ENCODE measurements at regions not wholly inside any gene's neighbourhood (a gene's known extent, or its start where the extent isn't known, plus 50 kb on each side); places are given as distances from the start of the nearest gene placed in this dataset.
"Not testable (repeated sequence)": the region's sequence is repeated elsewhere in the genome, so short reads cannot be mapped to it uniquely, and the experiment has no call there.

- Mint-ChIP-seq H3K4me1 (no peaks in the 10 kb centered on the region), H3K27ac (no peak overlapping the region), H3K27me3 (no peaks in the 10 kb centered on the region), H3K4me3 (no peak overlapping the region), H3K36me3 (ENCODE audit: low read depth) (no peaks in the 10 kb centered on the region), H3K9me3 (ENCODE audit: low read depth) (peaks cover 3% of the 10 kb centered on the region)
- CTCF ChIA-PET: no interaction called here
- DNase-seq (no peak), ATAC-seq (no peak)
- POLR2A ChIA-PET: no interaction called here
- intact Hi-C loops (cut with DNase I, micrococcal nuclease): no loop called here
Observed at GRCh38 chr6:102126488-102126887, 733.0 kb downstream of the GRIK2 start.

- peaks cover 3% of the 10 kb centered on the region for H3K9me3 Mint-ChIP-seq (ENCODE audit: low read depth)
- no peaks in the 10 kb centered on the region for H3K27me3 Mint-ChIP-seq
- H3K4me3 Mint-ChIP-seq: no peak overlapping the region
- no peaks in the 10 kb centered on the region for H3K4me1 Mint-ChIP-seq
- DNase-seq (no peak), ATAC-seq (no peak)
- no peaks in the 10 kb centered on the region for H3K36me3 Mint-ChIP-seq (ENCODE audit: low read depth)
- intact Hi-C loops (cut with DNase I, micrococcal nuclease): no loop called here
- CTCF ChIA-PET: interaction anchor here (0.7 kb wide), 1 partner anchor 50 kb away, joined by 3 read pairs; no protein-coding TSS in a partner anchor
- POLR2A ChIA-PET: no interaction called here
- H3K27ac Mint-ChIP-seq: no peak overlapping the region
Observed at GRCh38 chr6:102127253-102127652, 733.7 kb downstream of the GRIK2 start.

GRCh38 chr6:102137859-102138258 is 744.4 kb downstream of the GRIK2 start:
- ATAC-seq: no peak
- CTCF ChIA-PET: no interaction called here
- Mint-ChIP-seq H3K4me1 (no peaks in the 10 kb centered on the region), H3K9me3 (ENCODE audit: low read depth) (peaks cover 6% of the 10 kb centered on the region), H3K27me3 (no peaks in the 10 kb centered on the region), H3K4me3 (no peak overlapping the region), H3K36me3 (ENCODE audit: low read depth) (no peaks in the 10 kb centered on the region), H3K27ac (no peak overlapping the region)
- intact Hi-C loops (cut with DNase I, micrococcal nuclease): no loop called here
- DNase-seq: no peak
- POLR2A ChIA-PET: no interaction called here

- Mint-ChIP-seq H3K4me1 (no peaks in the 10 kb centered on the region), H3K27me3 (no peaks in the 10 kb centered on the region), H3K36me3 (ENCODE audit: low read depth) (no peaks in the 10 kb centered on the region), H3K4me3 (no peak overlapping the region), H3K27ac (no peak overlapping the region), H3K9me3 (ENCODE audit: low read depth) (peaks cover 7% of the 10 kb centered on the region)
- ATAC-seq: no peak
- POLR2A ChIA-PET: no interaction called here
- CTCF ChIA-PET: no interaction called here
- intact Hi-C loops (cut with DNase I, micrococcal nuclease): no loop called here
- DNase-seq: no peak
Observed at GRCh38 chr6:102149191-102149590, 755.7 kb downstream of the GRIK2 start.

GRCh38 chr6:102150549-102150948 is 757.0 kb downstream of the GRIK2 start:
- Mint-ChIP-seq H3K36me3 (ENCODE audit: low read depth) (no peaks in the 10 kb centered on the region), H3K9me3 (ENCODE audit: low read depth) (peaks cover 10% of the 10 kb centered on the region), H3K27me3 (no peaks in the 10 kb centered on the region), H3K4me3 (no peak overlapping the region), H3K4me1 (no peaks in the 10 kb centered on the region), H3K27ac (no peak overlapping the region)
- DNase-seq (no peak), ATAC-seq (no peak)
- intact Hi-C loops (cut with DNase I, micrococcal nuclease): no loop called here
- ChIA-PET CTCF (no interaction called here), POLR2A (no interaction called here)

GRCh38 chr6:102154176-102154575 is 760.7 kb downstream of the GRIK2 start:
- Mint-ChIP-seq H3K4me1 (no peaks in the 10 kb centered on the region), H3K27ac (no peak overlapping the region), H3K36me3 (ENCODE audit: low read depth) (no peaks in the 10 kb centered on the region), H3K4me3 (no peak overlapping the region), H3K9me3 (ENCODE audit: low read depth) (peaks cover 7% of the 10 kb centered on the region), H3K27me3 (no peaks in the 10 kb centered on the region)
- ATAC-seq (no peak), DNase-seq (no peak)
- POLR2A ChIA-PET: no interaction called here
- CTCF ChIA-PET: no interaction called here
- intact Hi-C loops (cut with DNase I, micrococcal nuclease): no loop called here

- intact Hi-C loops (cut with DNase I, micrococcal nuclease): no loop called here
- Mint-ChIP-seq H3K36me3 (ENCODE audit: low read depth) (no peaks in the 10 kb centered on the region), H3K27ac (no peak overlapping the region), H3K4me1 (no peaks in the 10 kb centered on the region), H3K27me3 (no peaks in the 10 kb centered on the region), H3K4me3 (no peak overlapping the region), H3K9me3 (ENCODE audit: low read depth) (peaks cover 7% of the 10 kb centered on the region)
- CTCF ChIA-PET: no interaction called here
- POLR2A ChIA-PET: no interaction called here
- ATAC-seq (no peak), DNase-seq (no peak)
Observed at GRCh38 chr6:102154874-102155273, 761.4 kb downstream of the GRIK2 start.

- H3K27me3 Mint-ChIP-seq; H3K4me3 Mint-ChIP-seq; intact Hi-C loops (cut with DNase I, micrococcal nuclease); H3K4me1 Mint-ChIP-seq; DNase-seq; CTCF ChIA-PET; ATAC-seq; POLR2A ChIA-PET; H3K36me3 Mint-ChIP-seq (ENCODE audit: low read depth); H3K27ac Mint-ChIP-seq: not testable (repeated sequence)
- H3K9me3 Mint-ChIP-seq (ENCODE audit: low read depth): peaks cover 18% of the 10 kb centered on the region
Observed at GRCh38 chr6:102169802-102170201, 776.3 kb downstream of the GRIK2 start.

- no peak for ATAC-seq
- no peak for DNase-seq
- no peaks in the 10 kb centered on the region for H3K27me3 Mint-ChIP-seq
- peaks cover 12% of the 10 kb centered on the region for H3K9me3 Mint-ChIP-seq (ENCODE audit: low read depth)
- POLR2A ChIA-PET: no interaction called here
- CTCF ChIA-PET: interaction anchor here (0.6 kb wide), 1 partner anchor 24 kb away, joined by 3 read pairs; no protein-coding TSS in a partner anchor
- no peak overlapping the region for H3K4me3 Mint-ChIP-seq
- H3K36me3 Mint-ChIP-seq (ENCODE audit: low read depth): no peaks in the 10 kb centered on the region
- no peak overlapping the region for H3K27ac Mint-ChIP-seq
- intact Hi-C loops (cut with DNase I, micrococcal nuclease): no loop called here
- no peaks in the 10 kb centered on the region for H3K4me1 Mint-ChIP-seq
Observed at GRCh38 chr6:102187186-102187585, 793.7 kb downstream of the GRIK2 start.

GRCh38 chr6:102195311-102195710 is 801.8 kb downstream of the GRIK2 start:
- intact Hi-C loops (cut with DNase I, micrococcal nuclease): no loop called here
- ChIA-PET CTCF (no interaction called here), POLR2A (no interaction called here)
- no peak for DNase-seq
- Mint-ChIP-seq H3K27me3 (no peaks in the 10 kb centered on the region), H3K4me3 (no peak overlapping the region), H3K9me3 (ENCODE audit: low read depth) (peaks cover 35% of the 10 kb centered on the region), H3K4me1 (no peaks in the 10 kb centered on the region), H3K27ac (no peak overlapping the region), H3K36me3 (ENCODE audit: low read depth) (no peaks in the 10 kb centered on the region)
- no peak for ATAC-seq

GRCh38 chr6:102197211-102197610 is 803.7 kb downstream of the GRIK2 start:
- Mint-ChIP-seq H3K27ac (no peak overlapping the region), H3K4me1 (no peaks in the 10 kb centered on the region), H3K27me3 (no peaks in the 10 kb centered on the region), H3K9me3 (ENCODE audit: low read depth) (peaks cover 32% of the 10 kb centered on the region), H3K36me3 (ENCODE audit: low read depth) (no peaks in the 10 kb centered on the region), H3K4me3 (no peak overlapping the region)
- no peak for DNase-seq
- CTCF ChIA-PET: no interaction called here
- POLR2A ChIA-PET: no interaction called here
- ATAC-seq: no peak
- intact Hi-C loops (cut with DNase I, micrococcal nuclease): no loop called here

GRCh38 chr6:102204351-102204750 is 810.8 kb downstream of the GRIK2 start:
- CTCF ChIA-PET: no interaction called here
- no peak overlapping the region for H3K27ac Mint-ChIP-seq
- no peak overlapping the region for H3K4me3 Mint-ChIP-seq
- ATAC-seq (no peak), DNase-seq (no peak)
- POLR2A ChIA-PET: no interaction called here
- H3K36me3 Mint-ChIP-seq (ENCODE audit: low read depth): no peaks in the 10 kb centered on the region
- intact Hi-C loops (cut with DNase I, micrococcal nuclease): no loop called here
- H3K4me1 Mint-ChIP-seq: no peaks in the 10 kb centered on the region
- H3K9me3 Mint-ChIP-seq (ENCODE audit: low read depth): peaks cover 16% of the 10 kb centered on the region
- H3K27me3 Mint-ChIP-seq: no peaks in the 10 kb centered on the region

GRCh38 chr6:102215425-102215824 is 821.9 kb downstream of the GRIK2 start:
- CTCF ChIA-PET: interaction anchor here (1.4 kb wide), 1 partner anchor 11 kb away, joined by 3 read pairs; no protein-coding TSS in a partner anchor
- intact Hi-C loops (cut with DNase I, micrococcal nuclease): no loop called here
- Mint-ChIP-seq H3K27me3 (no peaks in the 10 kb centered on the region), H3K36me3 (ENCODE audit: low read depth) (no peaks in the 10 kb centered on the region), H3K4me3 (no peak overlapping the region), H3K27ac (no peak overlapping the region), H3K9me3 (ENCODE audit: low read depth) (peaks cover 6% of the 10 kb centered on the region), H3K4me1 (no peaks in the 10 kb centered on the region)
- no peak for ATAC-seq
- DNase-seq: no peak
- POLR2A ChIA-PET: no interaction called here
